Activated CD4-positive, alpha-beta T cell treated with anti-CD3 and anti-CD28 coated beads, Interleukin-2, amount 10 ng/mL, durations not matched to agents 24 days and 14 days (primary cell): ENCODE measurements at regions not wholly inside any gene's neighbourhood (a gene's known extent, or its start where the extent isn't known, plus 50 kb on each side); places are given as distances from the start of the nearest gene placed in this dataset.

Experiments
- DNase-seq: peaks from one replicate; pipeline ENCODE4 v3.0.0; 2022
- H3K27ac Mint-ChIP-seq: one replicate; pipeline ENCODE4 v1.8.0; 2022; ENCODE audit warnings: mild to moderate bottlenecking, mixed read lengths
- H3K27me3 Mint-ChIP-seq: one replicate; pipeline ENCODE4 v1.8.0; 2022; ENCODE audit warnings: mixed read lengths
- H3K36me3 Mint-ChIP-seq: one replicate; pipeline ENCODE4 v1.8.0; 2022; ENCODE audit warnings: low read depth, mild to moderate bottlenecking, mixed read lengths
- H3K4me1 Mint-ChIP-seq: one replicate; pipeline ENCODE4 v1.8.0; 2021; ENCODE audit warnings: mixed read lengths
- H3K4me3 Mint-ChIP-seq: one replicate; pipeline ENCODE4 v1.8.0; 2022; ENCODE audit warnings: mild to moderate bottlenecking, moderate library complexity, mixed read lengths
- H3K9me3 Mint-ChIP-seq: one replicate; pipeline ENCODE4 v1.8.0; 2021; ENCODE audit warnings: mixed read lengths
- intact Hi-C: fragments of 100-400 bp; cut with micrococcal nuclease; formaldehyde crosslinking; loops from one replicate; pipeline ENCODE4 v1.15.1; 2023

DNA sequence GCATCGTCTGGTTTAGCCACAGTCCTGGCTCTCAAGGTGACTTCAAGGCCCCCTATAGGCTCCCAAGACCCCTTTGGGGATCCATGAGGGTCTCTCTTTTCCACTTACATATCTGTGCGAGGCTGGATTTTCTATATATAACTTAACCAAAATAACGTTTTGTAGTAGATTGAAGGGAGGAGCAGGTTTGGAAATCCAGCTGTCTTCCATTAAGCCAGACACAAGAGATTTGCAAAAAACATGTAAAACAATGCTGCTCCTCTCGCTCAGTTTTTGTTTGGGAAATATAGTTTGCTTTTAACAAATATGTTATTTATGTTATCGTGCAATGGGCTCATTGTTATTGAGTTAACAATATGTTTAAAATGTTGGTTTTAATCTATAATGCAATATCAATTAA lies 811.2 kb downstream of the TYW1 start:
- Mint-ChIP-seq H3K36me3 (no peaks in the 10 kb centered on the region), H3K4me3 (no peak overlapping the region), H3K27me3 (no peaks in the 10 kb centered on the region), H3K9me3 (peaks cover 11% of the 10 kb centered on the region), H3K4me1 (no peaks in the 10 kb centered on the region), H3K27ac (no peak overlapping the region)
- intact Hi-C loops: no loop called here
- no peak for DNase-seq

DNA sequence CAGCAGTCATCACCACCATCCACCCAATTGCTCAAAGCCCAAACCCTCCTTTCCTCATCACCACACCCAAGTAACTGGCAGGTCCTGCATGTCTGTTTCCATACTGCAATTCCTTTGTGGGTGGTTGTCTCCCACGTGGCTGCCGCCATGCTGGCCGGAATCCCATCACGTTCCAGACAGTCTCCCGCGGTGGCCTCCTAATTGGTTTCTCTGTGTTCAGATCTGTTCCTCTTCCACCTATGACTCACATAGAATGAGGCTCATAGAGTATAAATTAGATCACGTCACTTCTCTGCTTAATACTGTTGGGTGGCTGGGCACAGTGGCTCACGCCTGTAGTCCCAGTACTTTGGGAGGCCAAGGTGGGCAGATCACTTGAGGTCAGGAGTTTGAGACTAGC lies 813.0 kb downstream of the TYW1 start:
- Mint-ChIP-seq H3K4me3 (no peak overlapping the region), H3K36me3 (no peaks in the 10 kb centered on the region), H3K9me3 (peaks cover 11% of the 10 kb centered on the region), H3K4me1 (no peaks in the 10 kb centered on the region), H3K27me3 (no peaks in the 10 kb centered on the region), H3K27ac (no peak overlapping the region)
- intact Hi-C loops: no loop called here
- DNase-seq: no peak

DNA sequence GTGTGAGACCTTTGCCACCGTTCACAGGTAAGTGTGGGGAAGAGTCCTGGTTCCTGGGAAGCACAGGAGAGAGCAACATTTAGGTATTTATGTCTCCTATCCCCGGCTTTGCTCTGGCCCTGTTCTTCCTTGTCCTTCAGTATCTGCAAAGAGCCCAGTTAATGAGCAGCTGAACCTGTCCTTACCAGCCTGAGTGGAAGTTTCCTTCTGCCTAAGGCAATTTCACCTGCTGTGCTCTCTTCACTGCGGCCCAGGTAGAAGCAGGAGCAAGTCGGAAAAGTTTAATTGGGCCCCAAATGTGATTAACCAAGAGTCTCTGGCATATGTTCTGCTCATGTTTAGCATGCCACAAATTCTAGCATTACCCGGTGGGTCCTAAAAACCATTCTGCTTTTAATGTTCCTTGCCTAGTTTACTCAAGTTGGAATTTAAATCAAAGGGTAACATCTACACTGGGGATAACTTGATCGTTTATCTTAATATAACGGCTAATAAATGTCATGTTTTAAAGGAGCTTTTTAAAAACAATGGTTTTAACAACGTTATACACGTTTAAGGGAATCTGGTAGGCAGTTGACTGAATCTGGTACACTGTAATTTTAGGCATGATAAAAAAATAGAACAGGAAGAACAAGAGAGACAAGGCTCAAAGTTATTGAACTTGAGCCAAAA lies 817.1 kb downstream of the TYW1 start:
- no peak overlapping the region for H3K27ac Mint-ChIP-seq
- H3K27me3 Mint-ChIP-seq: no peaks in the 10 kb centered on the region
- no peaks in the 10 kb centered on the region for H3K36me3 Mint-ChIP-seq
- DNase-seq: no peak
- intact Hi-C loops: no loop called here
- H3K4me1 Mint-ChIP-seq: no peaks in the 10 kb centered on the region
- H3K4me3 Mint-ChIP-seq: no peak overlapping the region
- H3K9me3 Mint-ChIP-seq: peaks cover 8% of the 10 kb centered on the region

DNA sequence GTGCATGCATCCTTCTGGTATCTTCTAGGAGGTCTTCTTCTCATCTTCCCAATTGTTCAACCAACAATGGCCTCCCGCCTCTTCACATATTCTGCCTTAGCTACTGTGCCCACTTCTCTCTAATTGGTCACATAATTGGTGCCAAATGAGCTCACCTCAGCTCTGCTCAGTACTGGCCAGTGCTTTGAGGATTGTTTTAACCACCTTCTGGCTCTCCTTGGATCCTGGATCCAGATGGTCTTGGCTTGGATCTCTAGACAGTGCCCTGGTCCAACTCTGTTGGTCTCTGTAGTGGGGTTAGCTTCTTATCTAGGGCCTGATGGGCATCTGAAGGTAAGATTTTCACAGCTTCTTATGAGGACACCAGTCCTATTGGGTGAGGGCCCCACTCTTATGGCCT lies 820.8 kb downstream of the TYW1 start:
- Mint-ChIP-seq H3K4me3 (no peak overlapping the region), H3K27ac (no peak overlapping the region), H3K4me1 (no peaks in the 10 kb centered on the region), H3K27me3 (no peaks in the 10 kb centered on the region), H3K9me3 (peaks cover 8% of the 10 kb centered on the region), H3K36me3 (no peaks in the 10 kb centered on the region)
- intact Hi-C loops: no loop called here
- no peak for DNase-seq

DNA sequence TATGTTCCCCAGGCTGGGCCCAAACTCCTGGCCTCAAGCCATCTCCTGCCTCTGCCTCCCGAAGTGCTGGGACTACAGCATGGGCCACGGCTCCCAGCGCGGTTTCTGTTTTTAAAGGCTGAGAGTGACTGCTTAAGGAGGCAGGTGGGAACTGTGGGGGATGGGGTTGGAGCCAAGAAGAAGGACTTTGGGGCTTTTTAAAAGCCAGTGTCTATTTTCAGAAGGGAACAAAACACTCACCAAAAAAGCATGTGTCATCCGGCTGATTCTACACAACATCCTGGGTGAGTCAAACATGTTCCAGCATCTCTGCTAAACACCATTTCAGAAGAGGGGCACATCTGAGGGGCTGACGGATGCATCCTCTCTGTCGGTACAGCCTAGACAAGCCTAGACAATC lies 824.5 kb downstream of the TYW1 start:
- Mint-ChIP-seq H3K27me3 (no peaks in the 10 kb centered on the region), H3K36me3 (no peaks in the 10 kb centered on the region), H3K9me3 (peaks cover 17% of the 10 kb centered on the region), H3K4me1 (no peaks in the 10 kb centered on the region), H3K27ac (no peak overlapping the region), H3K4me3 (no peak overlapping the region)
- intact Hi-C loops: no loop called here
- no peak for DNase-seq

DNA sequence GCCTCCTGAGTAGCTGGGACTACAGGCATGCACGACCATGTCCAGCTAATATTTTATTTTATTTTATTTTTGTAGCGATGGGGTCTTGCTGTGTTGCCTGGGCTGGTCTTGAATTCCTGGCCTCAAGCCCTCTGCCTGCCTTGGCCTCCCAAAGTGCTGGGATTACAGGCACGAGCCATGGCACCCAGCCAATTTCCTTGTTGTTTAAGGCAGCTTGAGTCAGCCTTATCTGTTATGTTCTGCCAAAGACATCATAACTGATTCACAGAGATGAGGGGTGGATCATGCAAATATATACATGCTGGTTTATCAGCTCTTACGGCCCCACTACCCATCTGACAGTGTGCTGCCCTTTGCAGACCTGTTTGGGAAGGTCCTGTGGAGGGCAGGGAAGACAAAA lies 826.7 kb downstream of the TYW1 start:
- intact Hi-C loops: no loop called here
- Mint-ChIP-seq H3K4me3 (no peak overlapping the region), H3K27ac (no peak overlapping the region), H3K27me3 (no peaks in the 10 kb centered on the region), H3K4me1 (no peaks in the 10 kb centered on the region), H3K9me3 (peaks cover 20% of the 10 kb centered on the region), H3K36me3 (no peaks in the 10 kb centered on the region)
- DNase-seq: no peak

DNA sequence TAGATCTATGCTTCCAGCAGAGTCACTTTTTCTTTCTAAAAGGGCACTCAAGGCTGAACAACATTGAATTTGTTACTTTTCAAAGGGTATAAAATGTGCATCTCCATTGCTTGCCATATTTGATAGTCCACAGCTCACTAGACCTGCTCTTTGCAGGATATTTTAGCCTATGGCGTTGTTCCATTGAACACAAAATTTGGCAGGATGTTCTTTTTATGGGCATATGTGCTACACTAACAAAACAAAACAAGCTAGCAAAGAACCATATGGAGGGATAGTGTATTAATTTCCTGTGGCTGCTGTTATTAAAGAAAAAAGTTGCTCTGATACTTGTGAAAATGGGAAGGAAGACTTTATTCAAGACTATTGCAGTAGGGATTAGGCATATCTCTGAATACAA lies 828.7 kb downstream of the TYW1 start:
- Mint-ChIP-seq H3K9me3 (peaks cover 20% of the 10 kb centered on the region), H3K27ac (no peak overlapping the region), H3K4me1 (no peaks in the 10 kb centered on the region), H3K4me3 (no peak overlapping the region), H3K36me3 (no peaks in the 10 kb centered on the region), H3K27me3 (no peaks in the 10 kb centered on the region)
- intact Hi-C loops: no loop called here
- DNase-seq: no peak

DNA sequence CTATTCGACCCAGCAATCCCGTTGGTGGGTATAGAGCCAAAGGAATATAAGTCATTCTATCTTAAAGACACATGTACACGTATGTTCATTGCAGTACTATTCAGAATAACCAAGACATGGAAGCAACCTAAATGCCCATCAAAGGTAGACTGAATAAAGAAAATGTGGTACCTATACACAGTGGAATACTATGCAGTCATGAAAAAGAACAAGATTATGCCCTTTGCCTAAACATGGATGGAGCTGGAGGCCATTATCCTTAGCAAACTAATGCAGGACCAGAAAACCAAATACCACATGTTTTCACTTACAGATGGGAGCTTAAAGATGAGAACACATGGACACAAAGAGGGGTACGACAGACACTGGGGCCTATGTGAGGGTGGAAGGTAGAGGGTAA lies 845.3 kb downstream of the TYW1 start:
- no peaks in the 10 kb centered on the region for H3K27me3 Mint-ChIP-seq
- DNase-seq: no peak
- intact Hi-C loops: no loop called here

DNA sequence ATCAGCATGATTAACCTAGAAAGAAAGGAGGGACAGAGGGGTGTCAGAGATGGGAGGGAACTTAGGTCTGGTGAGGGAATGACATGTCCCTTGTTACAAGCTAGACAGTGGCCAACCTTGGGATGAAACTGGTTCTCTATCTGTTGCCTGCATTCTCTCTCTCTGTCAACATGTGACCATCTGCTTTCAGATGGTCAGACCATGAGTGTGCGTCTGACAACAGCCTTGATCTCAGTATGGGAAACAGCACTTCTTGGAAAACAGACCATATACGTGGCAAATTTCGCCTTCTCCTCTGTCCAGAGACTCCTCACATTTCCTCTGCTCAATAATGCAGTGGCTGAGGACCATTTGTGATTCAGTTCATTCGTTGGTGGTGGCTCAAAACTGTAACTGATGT lies 845.9 kb downstream of the TYW1 start:
- Mint-ChIP-seq H3K4me1 (no peaks in the 10 kb centered on the region), H3K4me3 (no peak overlapping the region), H3K9me3 (peaks cover 4% of the 10 kb centered on the region), H3K36me3 (no peaks in the 10 kb centered on the region), H3K27ac (no peak overlapping the region), H3K27me3 (no peaks in the 10 kb centered on the region)
- DNase-seq: no peak
- intact Hi-C loops: no loop called here

More for the DNA sequence above, 845.3 kb downstream of the TYW1 start:
- no peaks in the 10 kb centered on the region for H3K36me3 Mint-ChIP-seq
- H3K4me1 Mint-ChIP-seq: no peaks in the 10 kb centered on the region
- H3K4me3 Mint-ChIP-seq: no peak overlapping the region
- H3K9me3 Mint-ChIP-seq: peaks cover 4% of the 10 kb centered on the region
- no peak overlapping the region for H3K27ac Mint-ChIP-seq

DNA sequence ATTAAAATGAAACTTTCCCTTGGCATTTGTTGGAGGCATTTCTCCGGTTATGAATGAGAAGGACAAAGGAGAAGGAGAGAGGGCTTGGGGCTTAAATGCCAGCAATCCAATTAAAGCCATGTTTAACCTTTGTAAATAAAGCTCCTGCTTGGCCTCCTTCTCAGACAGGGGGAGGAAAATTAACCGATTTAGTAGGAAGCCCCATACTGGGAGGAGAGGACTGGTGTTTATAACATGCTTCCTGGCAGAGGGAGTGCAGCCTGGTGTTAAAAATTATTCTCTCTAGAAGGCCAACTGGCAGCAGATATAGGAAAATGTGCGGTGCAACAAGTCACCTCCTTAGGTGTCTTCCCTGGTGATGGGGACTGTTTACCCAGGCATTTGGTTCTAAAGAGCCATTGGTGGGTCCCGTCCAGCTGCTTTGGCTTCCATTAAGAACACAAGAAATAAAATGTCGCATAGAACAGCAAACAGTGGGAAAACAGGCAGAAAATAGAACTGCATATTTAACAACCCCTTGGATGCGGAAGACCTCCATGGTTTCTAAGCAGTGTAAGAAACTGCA lies 846.5 kb downstream of the TYW1 start:
- intact Hi-C loops: no loop called here
- Mint-ChIP-seq H3K4me1 (no peaks in the 10 kb centered on the region), H3K9me3 (peaks cover 4% of the 10 kb centered on the region), H3K36me3 (no peaks in the 10 kb centered on the region), H3K27ac (no peak overlapping the region), H3K4me3 (no peak overlapping the region), H3K27me3 (no peaks in the 10 kb centered on the region)
- no peak for DNase-seq

DNA sequence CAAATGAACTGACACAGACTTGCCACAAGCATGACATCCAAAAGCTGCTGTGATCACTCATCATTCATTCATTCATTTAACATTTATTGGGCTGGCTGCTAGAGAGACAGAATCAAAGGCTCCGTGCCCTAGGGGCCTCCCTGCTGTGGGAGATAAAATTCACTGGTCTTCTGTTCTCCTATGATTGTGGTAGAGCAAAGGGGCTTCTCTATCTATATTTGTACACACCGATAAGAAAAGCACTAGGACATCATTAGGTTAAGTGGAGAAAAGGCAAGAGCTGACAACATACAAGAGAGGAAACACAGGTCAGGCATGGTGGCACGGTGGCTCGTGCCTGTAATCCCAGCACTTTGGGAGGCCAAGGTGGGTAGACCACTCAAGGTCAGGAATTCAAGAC lies 847.0 kb downstream of the TYW1 start:
- no peak overlapping the region for H3K4me3 Mint-ChIP-seq
- no peaks in the 10 kb centered on the region for H3K27me3 Mint-ChIP-seq
- no peak overlapping the region for H3K27ac Mint-ChIP-seq
- peaks cover 4% of the 10 kb centered on the region for H3K9me3 Mint-ChIP-seq
- intact Hi-C loops: no loop called here
- no peak for DNase-seq
- H3K36me3 Mint-ChIP-seq: no peaks in the 10 kb centered on the region
- no peaks in the 10 kb centered on the region for H3K4me1 Mint-ChIP-seq

DNA sequence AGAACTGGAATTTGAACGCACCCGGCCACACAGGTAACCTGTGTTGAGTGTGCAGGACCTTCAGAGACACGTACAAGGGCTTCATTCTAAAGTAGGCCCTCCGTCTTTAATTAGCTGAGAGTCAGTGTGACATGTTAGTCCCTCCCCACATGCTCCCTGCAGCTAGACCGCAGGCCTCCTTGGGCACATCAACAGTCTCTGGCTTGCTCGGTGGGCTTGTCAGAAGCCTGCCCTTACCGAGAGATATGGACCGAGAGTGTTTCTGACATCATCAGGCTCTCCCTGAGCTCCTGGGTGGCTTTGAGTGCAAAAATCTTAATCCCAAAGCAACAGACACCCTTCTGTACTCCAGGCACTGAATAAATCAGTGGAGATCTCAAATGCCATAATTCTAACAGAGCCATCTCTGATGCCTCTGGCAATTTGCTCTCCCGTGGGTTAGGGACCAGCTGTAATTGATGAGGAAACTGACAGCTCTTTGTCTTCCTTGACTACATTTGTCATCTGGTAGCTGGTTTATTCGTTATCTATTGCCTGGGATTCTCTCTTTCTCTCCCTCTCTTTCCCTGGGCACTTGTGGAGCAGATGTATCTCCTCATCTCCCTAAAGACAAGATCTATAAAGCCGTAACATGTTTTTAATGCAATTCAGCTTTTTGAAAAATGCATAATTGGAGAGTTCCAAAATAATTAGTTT lies 850.6 kb downstream of the TYW1 start:
- H3K4me1 Mint-ChIP-seq: no peaks in the 10 kb centered on the region
- H3K36me3 Mint-ChIP-seq: no peaks in the 10 kb centered on the region
- H3K9me3 Mint-ChIP-seq: no peaks in the 10 kb centered on the region
- no peaks in the 10 kb centered on the region for H3K27me3 Mint-ChIP-seq
- intact Hi-C loops: no loop called here
- no peak overlapping the region for H3K27ac Mint-ChIP-seq
- no peak overlapping the region for H3K4me3 Mint-ChIP-seq
- DNase-seq: no peak

DNA sequence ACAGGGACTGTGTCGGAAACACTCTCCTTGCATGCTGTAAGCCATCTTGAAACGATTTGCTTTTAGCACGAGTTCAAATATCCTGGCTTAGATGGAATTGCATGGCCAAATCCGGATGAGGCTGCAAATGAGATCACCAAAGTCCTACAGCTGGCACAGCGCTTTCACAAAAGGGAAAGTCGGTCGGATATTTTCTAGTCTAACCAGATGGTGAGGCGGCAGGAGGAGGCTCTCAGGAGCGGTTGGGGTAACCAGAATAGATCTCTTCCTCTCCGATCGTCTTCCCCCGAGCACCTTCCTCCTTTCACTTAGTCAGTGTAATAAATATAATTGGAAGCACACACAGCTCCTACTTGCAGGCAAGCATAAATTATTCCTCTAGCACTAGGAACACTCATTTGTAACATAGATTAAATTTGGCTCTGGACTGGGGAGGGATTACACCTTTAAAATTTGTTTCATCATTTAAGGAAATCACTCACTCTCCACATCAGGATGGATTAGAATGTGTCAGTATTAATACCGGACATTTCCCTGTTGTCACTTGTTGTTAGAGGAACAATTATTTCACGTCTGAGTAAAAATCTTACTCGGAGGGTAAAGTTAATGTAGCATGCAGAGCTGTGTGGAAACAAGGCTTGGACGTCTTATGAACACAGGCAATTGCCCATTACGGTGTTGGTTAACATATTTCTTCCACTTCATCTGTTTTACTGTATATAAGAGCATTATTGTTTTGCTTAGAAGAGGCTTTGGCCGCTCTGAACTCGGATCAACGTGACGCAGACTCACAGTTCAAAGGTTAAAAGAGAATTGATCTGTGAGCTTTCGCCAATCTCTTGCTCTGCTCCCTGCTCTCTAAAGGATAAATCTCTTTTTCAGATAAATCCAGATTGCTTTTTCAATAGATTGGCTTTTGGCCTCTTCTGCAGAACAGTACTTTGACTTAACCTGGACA lies 857.9 kb downstream of the TYW1 start:
- H3K4me1 Mint-ChIP-seq: no peaks in the 10 kb centered on the region
- H3K27me3 Mint-ChIP-seq: no peaks in the 10 kb centered on the region
- DNase-seq: no peak
- no peaks in the 10 kb centered on the region for H3K36me3 Mint-ChIP-seq
- H3K9me3 Mint-ChIP-seq: peaks cover 12% of the 10 kb centered on the region
- H3K27ac Mint-ChIP-seq: no peak overlapping the region
- intact Hi-C loops: no loop called here
- H3K4me3 Mint-ChIP-seq: no peak overlapping the region

DNA sequence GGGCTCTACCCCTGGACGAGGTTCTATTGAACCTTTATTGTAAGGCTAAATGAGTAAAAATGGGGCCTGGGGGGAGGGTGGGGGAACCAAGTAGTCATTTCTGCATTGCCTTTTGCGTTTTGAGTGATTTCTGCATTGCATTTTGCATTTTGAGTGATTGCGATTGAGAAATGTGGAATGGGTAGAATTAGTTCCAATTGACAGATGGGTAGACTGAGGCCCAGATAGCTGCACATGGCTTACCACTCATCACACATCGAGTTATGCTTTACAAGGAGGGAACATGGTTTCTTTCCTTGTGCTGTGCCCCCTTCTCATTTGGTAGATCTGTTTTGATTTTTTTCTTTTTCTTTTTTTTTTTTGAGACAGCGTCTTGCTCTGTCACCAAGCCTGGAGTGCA lies 858.7 kb downstream of the TYW1 start:
- intact Hi-C loops: no loop called here
- H3K4me1 Mint-ChIP-seq: no peaks in the 10 kb centered on the region

More for the DNA sequence above, 858.7 kb downstream of the TYW1 start:
- no peak for DNase-seq
- Mint-ChIP-seq H3K27ac (no peak overlapping the region), H3K9me3 (peaks cover 15% of the 10 kb centered on the region), H3K4me3 (no peak overlapping the region), H3K36me3 (no peaks in the 10 kb centered on the region), H3K27me3 (no peaks in the 10 kb centered on the region)
